ENCODE measurements at regions not wholly inside any gene's neighbourhood (a gene's known extent, or its start where the extent isn't known, plus 50 kb on each side); places are given as distances from the start of the nearest gene placed in this dataset.

DNA sequence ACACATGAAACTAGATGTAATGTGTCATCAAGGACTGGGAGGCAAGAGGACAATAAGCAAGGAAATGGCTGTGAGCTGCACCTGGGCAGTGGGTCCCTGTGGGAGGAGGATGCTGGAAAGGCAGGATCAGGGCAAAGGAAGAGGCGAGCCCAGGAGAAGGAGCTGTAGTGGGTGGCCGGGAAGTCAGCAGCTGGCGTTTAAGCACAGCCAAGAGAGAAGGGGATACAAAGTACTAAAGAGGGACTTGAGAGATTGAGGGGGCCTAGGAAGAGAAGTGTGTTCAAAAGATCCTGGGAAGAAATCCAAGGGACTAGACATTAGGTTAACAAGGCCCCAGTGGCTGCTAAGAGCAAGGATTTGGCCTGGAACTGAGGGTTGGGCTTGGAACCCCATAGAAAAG lies 188.5 kb upstream of the SLC24A5 start:
- H3K4me1 Mint-ChIP-seq, result no peaks in the 10 kb centered on the region
- no peak overlapping the region for H3K4me3 ChIP-seq (replicated peaks in 1 of 3; ENCODE audit: low read depth in 2 of 3, low read length in 3 of 3)
- no peaks in the 10 kb centered on the region for H4K20me1 ChIP-seq (ENCODE audit: insufficient read depth, low read length)
- no peaks in the 10 kb centered on the region for H3K9me3 ChIP-seq (replicated peaks in 1 of 2; ENCODE audit: control insufficient read depth in 1 of 2, insufficient read depth in 1 of 2, low read length in 2 of 2)
- no peaks in the 10 kb centered on the region for H3K79me2 ChIP-seq (ENCODE audit: insufficient read depth, low read length)
- no peak overlapping the region for H3K9ac ChIP-seq (ENCODE audit: insufficient read depth, low read length, poor library complexity, severe bottlenecking)
- H3K9me3 Mint-ChIP-seq, result peaks cover 0 to 7% (median 2%) of the 10 kb centered on the region in 7 donors
- 92% methylated on average over 3 of the region's 3 CpGs for WGBS (ENCODE audit: insufficient coverage)
- no peak for DNase-seq
- H2AFZ ChIP-seq (ENCODE audit: insufficient read depth, low read depth, low read length, poor library complexity, severe bottlenecking), result no peak overlapping the region
- no peak overlapping the region for H3K4me2 ChIP-seq (replicated peaks; ENCODE audit: extremely low read depth, low read length, poor library complexity, severe bottlenecking)
- no peak overlapping the region for H3K4me3 Mint-ChIP-seq
- no peak overlapping the region for H3K27ac Mint-ChIP-seq
- no peak overlapping the region for H3K27ac ChIP-seq (ENCODE audit: low read depth in 1 of 2, low read length in 2 of 2)
- no peaks in the 10 kb centered on the region for H3K4me1 ChIP-seq (ENCODE audit: control insufficient read depth in 1 of 2, insufficient read depth in 2 of 2, low read length in 2 of 2)
- intact Hi-C loops (cut with micrococcal nuclease), result no loop called here
- TF ChIP-seq CTCF (IDR thresholded peaks at IDR 0.05), result no peak
- H3K36me3 Mint-ChIP-seq, result no peaks in the 10 kb centered on the region
- H3K27me3 Mint-ChIP-seq (ENCODE audit: low read depth in 3 of 3), result peaks cover 2 to 3% (median 2%) of the 10 kb centered on the region in 3 donors
- no peaks in the 10 kb centered on the region for H3K27me3 ChIP-seq (ENCODE audit: control insufficient read depth in 2 of 2, insufficient read depth in 2 of 2, low read length in 2 of 2)
- no peaks in the 10 kb centered on the region for H3K36me3 ChIP-seq (replicated peaks in 1 of 2; ENCODE audit: control insufficient read depth in 1 of 2, insufficient read depth in 2 of 2, low read length in 2 of 2)

DNA sequence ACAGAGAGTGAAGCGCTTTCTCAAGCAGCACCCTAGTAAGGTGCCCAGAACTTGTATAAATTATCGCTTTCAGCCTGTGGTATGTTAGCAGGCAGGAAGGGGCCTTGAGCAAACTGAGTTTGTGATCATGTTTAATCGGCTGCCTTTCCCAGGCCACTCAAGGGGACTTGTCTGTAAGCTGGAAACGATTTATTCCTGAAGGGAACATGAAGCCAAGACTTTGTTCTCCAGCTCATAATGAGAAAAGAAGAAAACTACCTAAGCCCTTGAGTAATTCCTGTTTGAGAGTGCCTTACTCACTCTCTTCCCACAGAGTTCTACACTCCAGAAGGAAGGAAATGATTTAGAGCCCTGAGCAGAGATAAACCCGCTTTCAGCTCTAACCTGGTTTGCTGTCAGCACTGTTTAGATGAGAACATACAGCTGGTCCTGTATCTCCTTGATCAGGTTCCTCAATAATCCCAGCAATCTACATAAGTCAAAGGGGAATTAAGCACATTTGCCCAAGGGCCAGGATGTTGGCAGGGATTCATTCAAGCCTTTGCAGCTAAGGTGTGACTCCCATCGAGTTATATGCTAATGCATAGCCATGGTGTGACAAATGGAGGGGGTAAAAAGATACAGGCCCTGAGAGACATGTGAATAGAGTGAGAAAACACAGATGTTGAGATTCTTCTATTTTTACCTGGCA lies 187.7 kb upstream of the SLC24A5 start:
- 53% methylated on average over 5 of the region's 6 CpGs for WGBS (ENCODE audit: insufficient coverage)
- Mint-ChIP-seq H3K4me3 (no peak overlapping the region), H3K36me3 (no peaks in the 10 kb centered on the region), H3K4me1 (no peaks in the 10 kb centered on the region), H3K27ac (no peak overlapping the region), H3K9me3 (peaks cover 0 to 5% (median 2%) of the 10 kb centered on the region in 7 donors), H3K27me3 (ENCODE audit: low read depth in 3 of 3) (peaks cover 2 to 6% (median 3%) of the 10 kb centered on the region in 3 donors)
- H2AFZ ChIP-seq (ENCODE audit: insufficient read depth, low read depth, low read length, poor library complexity, severe bottlenecking), result no peak overlapping the region
- no peaks in the 10 kb centered on the region for H3K4me1 ChIP-seq (ENCODE audit: control insufficient read depth in 1 of 2, insufficient read depth in 2 of 2, low read length in 2 of 2)
- no peak for DNase-seq
- H3K4me3 ChIP-seq (replicated peaks in 1 of 3; ENCODE audit: low read depth in 2 of 3, low read length in 3 of 3), result no peak overlapping the region
- no peaks in the 10 kb centered on the region for H4K20me1 ChIP-seq (ENCODE audit: insufficient read depth, low read length)
- H3K79me2 ChIP-seq (ENCODE audit: insufficient read depth, low read length), result no peaks in the 10 kb centered on the region
- no peak overlapping the region for H3K9ac ChIP-seq (ENCODE audit: insufficient read depth, low read length, poor library complexity, severe bottlenecking)
- H3K36me3 ChIP-seq (replicated peaks in 1 of 2; ENCODE audit: control insufficient read depth in 1 of 2, insufficient read depth in 2 of 2, low read length in 2 of 2), result no peaks in the 10 kb centered on the region
- no peak for TF ChIP-seq CTCF (IDR thresholded peaks at IDR 0.05)
- H3K4me2 ChIP-seq (replicated peaks; ENCODE audit: extremely low read depth, low read length, poor library complexity, severe bottlenecking), result no peak overlapping the region
- intact Hi-C loops (cut with micrococcal nuclease), result no loop called here
- H3K27me3 ChIP-seq (ENCODE audit: control insufficient read depth in 2 of 2, insufficient read depth in 2 of 2, low read length in 2 of 2), result no peaks in the 10 kb centered on the region
- no peaks in the 10 kb centered on the region for H3K9me3 ChIP-seq (replicated peaks in 1 of 2; ENCODE audit: control insufficient read depth in 1 of 2, insufficient read depth in 1 of 2, low read length in 2 of 2)
- no peak overlapping the region for H3K27ac ChIP-seq (ENCODE audit: low read depth in 1 of 2, low read length in 2 of 2)

Data from CD14-positive monocyte (primary cell).